HEK293 (cell line): ENCODE measurements at regions not wholly inside any gene's neighbourhood (a gene's known extent, or its start where the extent isn't known, plus 50 kb on each side); places are given as distances from the start of the nearest gene placed in this dataset.
"Not testable (repeated sequence)": the region's sequence is repeated elsewhere in the genome, so short reads cannot be mapped to it uniquely, and the experiment has no call there.

Experiments
- CTCF ChIA-PET: fragments of 350-600 bp; formaldehyde crosslinking; extraction: SDS; loops from one replicate; lab custom pipeline; 2021; ENCODE audit warnings: antibody characterized with exemption; lab: Yijun Ruan, JAX
- POLR2A ChIA-PET: fragments of 300-600 bp; formaldehyde crosslinking; extraction: SDS; loops from one replicate; lab custom pipeline; 2020; ENCODE audit warnings: antibody characterized with exemption, inconsistent platforms; lab: Yijun Ruan, JAX
- H3K27ac ChIP-seq: fragments of 200-500 bp; sonication (Bioruptor generic); 2 replicates; pipeline ENCODE4 v1.5.1; 2014; ENCODE audit warnings: low read depth, low read length, control low read depth, inconsistent platforms; ENCODE audit errors: extremely low read depth
- H3K36me3 ChIP-seq, 2 experiments: fragments of 200-500 bp in 1 of 2; sonication (Bioruptor generic) in 1 of 2; 1 replicate in 1 of 2; 2 replicates in 1 of 2; pipeline ENCODE4 v1.5.1; 2014 to 2017; ENCODE audit warnings: inconsistent platforms in 2 of 2, low read length in 2 of 2; ENCODE audit not compliant: control insufficient read depth in 2 of 2, insufficient read depth in 1 of 2
- H3K4me1 ChIP-seq: fragments of 200-500 bp; sonication (Bioruptor generic); 2 replicates; pipeline ENCODE4 v1.5.1; 2014; ENCODE audit warnings: mild to moderate bottlenecking, low read length, inconsistent platforms; ENCODE audit not compliant: control insufficient read depth, insufficient read depth
- H3K4me3 ChIP-seq: 2 replicates; pipeline ENCODE4 v1.5.1; 2011; ENCODE audit warnings: low read depth, mild to moderate bottlenecking, control low read depth, low read length, moderate library complexity
- H3K9me3 ChIP-seq: fragments of 200-500 bp; sonication (Bioruptor generic); 2 replicates; pipeline ENCODE4 v1.5.1; 2014; ENCODE audit warnings: low read depth, low read length, inconsistent platforms; ENCODE audit not compliant: control insufficient read depth, insufficient read depth
- GLIS2 ChIP-seq: fragments of 450-650 bp; formaldehyde crosslinking; IDR thresholded peaks from 2 replicates; pipeline ENCODE4 v1.5.1; 2016; ENCODE audit warnings: missing biosample characterization, missing genetic modification characterization
- HOXC10 ChIP-seq: sonication (generic); formaldehyde crosslinking; IDR thresholded peaks from 2 replicates; pipeline ENCODE4 v1.8.1; 2023; ENCODE audit warnings: mild to moderate bottlenecking, missing genetic modification reagents
- IKZF3 ChIP-seq: fragments of 450-650 bp; IDR thresholded peaks from 2 replicates; pipeline ENCODE4 v1.5.0; 2018; ENCODE audit warnings: missing biosample characterization, mild to moderate bottlenecking, missing genetic modification characterization, moderate library complexity
- KLF1 ChIP-seq: fragments of 450-650 bp; formaldehyde crosslinking; IDR thresholded peaks from 2 replicates; pipeline ENCODE4 v1.5.1; 2016; ENCODE audit warnings: missing biosample characterization, missing genetic modification characterization
- KLF16 ChIP-seq: fragments of 450-650 bp; formaldehyde crosslinking; IDR thresholded peaks from 2 replicates; pipeline ENCODE4 v1.5.1; 2017; ENCODE audit warnings: missing biosample characterization, missing genetic modification characterization
- SETDB1 ChIP-seq: IDR thresholded peaks from one replicate; pipeline ENCODE4 v1.6.1; 2017; ENCODE audit warnings: mild to moderate bottlenecking, low read length, moderate library complexity, mixed read lengths; ENCODE audit not compliant: insufficient read length
- TRIM28 ChIP-seq: IDR thresholded peaks from 2 replicates; pipeline ENCODE4 v1.6.1; 2011; ENCODE audit warnings: low read length, control low read depth, borderline replicate concordance
- ZBTB20 ChIP-seq: fragments of 450-650 bp; formaldehyde crosslinking; IDR thresholded peaks from 2 replicates; pipeline ENCODE4 v1.5.1; 2016; ENCODE audit warnings: missing biosample characterization, missing genetic modification characterization
- ZEB2 ChIP-seq: fragments of 450-650 bp; formaldehyde crosslinking; IDR thresholded peaks from 2 replicates; pipeline ENCODE4 v1.5.1; 2016; ENCODE audit warnings: missing biosample characterization, missing genetic modification characterization
- ZFHX2 ChIP-seq: fragments of 450-650 bp; formaldehyde crosslinking; conservative IDR thresholded peaks from 2 replicates; pipeline ENCODE4 v1.5.1; 2016; ENCODE audit warnings: missing biosample characterization, missing genetic modification characterization
- ZFP69B ChIP-seq: fragments of 450-650 bp; formaldehyde crosslinking; IDR thresholded peaks from 2 replicates; pipeline ENCODE4 v1.5.1; 2016; ENCODE audit warnings: missing biosample characterization, missing genetic modification characterization
- ZNF626 ChIP-seq: fragments of 450-650 bp; sonication (Bioruptor Pico); formaldehyde crosslinking; IDR thresholded peaks from 2 replicates; pipeline ENCODE4 v1.5.1; 2018; ENCODE audit warnings: missing biosample characterization, missing genetic modification characterization, inconsistent platforms
- ZNF704 ChIP-seq: fragments of 450-650 bp; formaldehyde crosslinking; IDR thresholded peaks from 2 replicates; pipeline ENCODE4 v1.5.1; 2016; ENCODE audit warnings: missing biosample characterization, missing genetic modification characterization
- ZNF776 ChIP-seq: fragments of 450-650 bp; formaldehyde crosslinking; IDR thresholded peaks from 2 replicates; pipeline ENCODE4 v1.5.0; 2017; ENCODE audit warnings: missing biosample characterization, missing genetic modification characterization, borderline replicate concordance
- ZNF791 ChIP-seq: fragments of 450-650 bp; formaldehyde crosslinking; IDR thresholded peaks from 2 replicates; pipeline ENCODE4 v1.5.1; 2016; ENCODE audit warnings: missing biosample characterization, missing genetic modification characterization
- TF ChIP-seq, protein P1 (sequence below): fragments of 450-650 bp; formaldehyde crosslinking; IDR thresholded peaks from 2 replicates; pipeline ENCODE4 v1.5.1; 2016; ENCODE audit warnings: missing biosample characterization, missing genetic modification characterization
- TF ChIP-seq, protein P2 (sequence below): fragments of 450-650 bp; formaldehyde crosslinking; IDR thresholded peaks from 2 replicates; pipeline ENCODE4 v1.5.1; 2016; ENCODE audit warnings: missing biosample characterization, missing genetic modification characterization, borderline replicate concordance

DNA sequence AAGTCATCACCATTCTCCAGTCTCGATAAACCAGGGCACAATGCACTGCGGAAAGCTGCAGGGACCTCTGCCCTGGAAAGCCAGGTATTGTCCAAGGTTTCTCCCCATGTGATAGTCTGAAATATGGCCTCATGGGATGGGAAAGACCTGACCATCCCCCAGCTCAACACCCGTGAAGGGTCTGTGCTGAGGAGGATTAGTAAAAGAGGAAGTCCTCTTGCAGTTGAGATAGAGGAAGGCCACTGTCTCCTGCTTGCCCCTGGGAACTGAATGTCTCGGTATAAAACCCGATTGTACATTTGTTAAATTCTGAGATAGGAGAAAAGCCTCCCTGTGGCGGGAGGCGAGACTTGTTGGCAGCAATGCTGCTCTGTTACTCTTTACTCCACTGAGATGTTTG is 95.9 kb downstream of the FEM1C start:
- H3K36me3 ChIP-seq, H3K4me3 ChIP-seq, H3K9me3 ChIP-seq, H3K4me1 ChIP-seq, H3K27ac ChIP-seq, POLR2A ChIA-PET, CTCF ChIA-PET: not testable (repeated sequence)

DNA sequence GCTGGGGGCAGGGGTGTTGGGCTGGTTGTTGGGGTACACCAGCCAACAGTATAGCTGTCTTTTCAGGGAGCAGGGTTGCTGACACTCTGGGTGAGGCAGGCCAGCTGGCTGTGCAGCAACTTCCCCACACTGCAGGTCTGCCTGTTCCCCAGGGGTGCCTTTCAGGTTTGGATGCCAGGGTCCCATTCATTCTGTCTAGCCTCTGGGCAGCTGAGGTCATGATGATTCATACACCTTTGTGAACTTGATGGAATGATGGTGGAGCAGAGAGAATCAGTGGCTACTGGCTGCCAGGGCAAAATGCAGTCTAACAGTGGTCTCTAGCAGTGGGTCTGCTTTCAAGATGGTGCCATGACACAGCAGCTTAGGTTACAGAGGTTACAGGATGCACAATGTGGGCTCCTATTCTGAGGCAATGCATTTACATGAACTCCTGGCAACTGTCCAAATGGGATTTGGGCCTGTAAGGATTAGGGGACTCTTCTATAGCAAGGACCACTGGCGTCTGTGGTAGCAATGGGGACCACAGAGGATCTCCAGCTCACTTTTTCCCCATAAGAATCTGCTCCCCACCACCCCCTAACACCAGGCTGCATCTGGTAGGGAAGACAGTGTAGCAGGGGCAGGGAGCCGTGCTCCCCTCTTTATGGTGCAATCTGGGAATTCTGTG is 103.7 kb downstream of the FEM1C start:
- POLR2A ChIA-PET, result no interaction called here
- CTCF ChIA-PET, result no interaction called here
- Histone ChIP-seq H3K36me3 (no peaks in the 10 kb centered on the region), H3K4me1 (no peaks in the 10 kb centered on the region), H3K9me3 (no peaks in the 10 kb centered on the region; the same call in 1 of the 2 replicates), H3K4me3 (no peak overlapping the region), H3K27ac (no peak overlapping the region)
- TF ChIP-seq KLF16 (tag by site-specific recombination), result no peak
- TF ChIP-seq ZNF704 (tag by site-specific recombination), result no peak
- no peak for TF ChIP-seq IKZF3 (tag by site-specific recombination)
- no peak for TF ChIP-seq KLF1 (tag by site-specific recombination)
- TF ChIP-seq ZFP69B, result no peak
- TF ChIP-seq, protein P1, sequence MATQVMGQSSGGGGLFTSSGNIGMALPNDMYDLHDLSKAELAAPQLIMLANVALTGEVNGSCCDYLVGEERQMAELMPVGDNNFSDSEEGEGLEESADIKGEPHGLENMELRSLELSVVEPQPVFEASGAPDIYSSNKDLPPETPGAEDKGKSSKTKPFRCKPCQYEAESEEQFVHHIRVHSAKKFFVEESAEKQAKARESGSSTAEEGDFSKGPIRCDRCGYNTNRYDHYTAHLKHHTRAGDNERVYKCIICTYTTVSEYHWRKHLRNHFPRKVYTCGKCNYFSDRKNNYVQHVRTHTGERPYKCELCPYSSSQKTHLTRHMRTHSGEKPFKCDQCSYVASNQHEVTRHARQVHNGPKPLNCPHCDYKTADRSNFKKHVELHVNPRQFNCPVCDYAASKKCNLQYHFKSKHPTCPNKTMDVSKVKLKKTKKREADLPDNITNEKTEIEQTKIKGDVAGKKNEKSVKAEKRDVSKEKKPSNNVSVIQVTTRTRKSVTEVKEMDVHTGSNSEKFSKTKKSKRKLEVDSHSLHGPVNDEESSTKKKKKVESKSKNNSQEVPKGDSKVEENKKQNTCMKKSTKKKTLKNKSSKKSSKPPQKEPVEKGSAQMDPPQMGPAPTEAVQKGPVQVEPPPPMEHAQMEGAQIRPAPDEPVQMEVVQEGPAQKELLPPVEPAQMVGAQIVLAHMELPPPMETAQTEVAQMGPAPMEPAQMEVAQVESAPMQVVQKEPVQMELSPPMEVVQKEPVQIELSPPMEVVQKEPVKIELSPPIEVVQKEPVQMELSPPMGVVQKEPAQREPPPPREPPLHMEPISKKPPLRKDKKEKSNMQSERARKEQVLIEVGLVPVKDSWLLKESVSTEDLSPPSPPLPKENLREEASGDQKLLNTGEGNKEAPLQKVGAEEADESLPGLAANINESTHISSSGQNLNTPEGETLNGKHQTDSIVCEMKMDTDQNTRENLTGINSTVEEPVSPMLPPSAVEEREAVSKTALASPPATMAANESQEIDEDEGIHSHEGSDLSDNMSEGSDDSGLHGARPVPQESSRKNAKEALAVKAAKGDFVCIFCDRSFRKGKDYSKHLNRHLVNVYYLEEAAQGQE, result no peak
- TF ChIP-seq ZBTB20 (tag by site-specific recombination), result no peak
- TF ChIP-seq HOXC10 (CRISPR knock-in tag), result no peak
- TF ChIP-seq ZFHX2, result no peak
- no peak for TF ChIP-seq ZNF626 (tag by site-specific recombination)
- TF ChIP-seq ZNF791, result no peak
- no peak for TF ChIP-seq ZEB2

GRCh38 chr5:115439639-115440038 is 104.9 kb downstream of the FEM1C start:
- no peaks in the 10 kb centered on the region; the same call in 1 of the 2 replicates for H3K9me3 ChIP-seq
- TF ChIP-seq GLIS2 (tag by site-specific recombination) (no peak), TRIM28 (peak; percentile 19; the same call in 1 of the 2 replicates), ZNF776 (tag by site-specific recombination) (no peak), ZNF791 (peak; percentile 95), SETDB1 (peak; percentile 77)
- TF ChIP-seq, protein P2, sequence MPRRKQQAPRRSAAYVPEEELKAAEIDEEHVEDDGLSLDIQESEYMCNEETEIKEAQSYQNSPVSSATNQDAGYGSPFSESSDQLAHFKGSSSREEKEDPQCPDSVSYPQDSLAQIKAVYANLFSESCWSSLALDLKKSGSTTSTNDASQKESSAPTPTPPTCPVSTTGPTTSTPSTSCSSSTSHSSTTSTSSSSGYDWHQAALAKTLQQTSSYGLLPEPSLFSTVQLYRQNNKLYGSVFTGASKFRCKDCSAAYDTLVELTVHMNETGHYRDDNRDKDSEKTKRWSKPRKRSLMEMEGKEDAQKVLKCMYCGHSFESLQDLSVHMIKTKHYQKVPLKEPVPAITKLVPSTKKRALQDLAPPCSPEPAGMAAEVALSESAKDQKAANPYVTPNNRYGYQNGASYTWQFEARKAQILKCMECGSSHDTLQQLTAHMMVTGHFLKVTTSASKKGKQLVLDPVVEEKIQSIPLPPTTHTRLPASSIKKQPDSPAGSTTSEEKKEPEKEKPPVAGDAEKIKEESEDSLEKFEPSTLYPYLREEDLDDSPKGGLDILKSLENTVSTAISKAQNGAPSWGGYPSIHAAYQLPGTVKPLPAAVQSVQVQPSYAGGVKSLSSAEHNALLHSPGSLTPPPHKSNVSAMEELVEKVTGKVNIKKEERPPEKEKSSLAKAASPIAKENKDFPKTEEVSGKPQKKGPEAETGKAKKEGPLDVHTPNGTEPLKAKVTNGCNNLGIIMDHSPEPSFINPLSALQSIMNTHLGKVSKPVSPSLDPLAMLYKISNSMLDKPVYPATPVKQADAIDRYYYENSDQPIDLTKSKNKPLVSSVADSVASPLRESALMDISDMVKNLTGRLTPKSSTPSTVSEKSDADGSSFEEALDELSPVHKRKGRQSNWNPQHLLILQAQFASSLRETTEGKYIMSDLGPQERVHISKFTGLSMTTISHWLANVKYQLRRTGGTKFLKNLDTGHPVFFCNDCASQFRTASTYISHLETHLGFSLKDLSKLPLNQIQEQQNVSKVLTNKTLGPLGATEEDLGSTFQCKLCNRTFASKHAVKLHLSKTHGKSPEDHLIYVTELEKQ (tag by site-specific recombination), result no peak
- H3K27ac ChIP-seq, result no peak overlapping the region
- H3K36me3 ChIP-seq, result no peaks in the 10 kb centered on the region
- no peaks in the 10 kb centered on the region for H3K4me1 ChIP-seq
- ChIA-PET POLR2A (no interaction called here), CTCF (no interaction called here)
- no peak overlapping the region for H3K4me3 ChIP-seq
